ENCODE measurements at regions not wholly inside any gene's neighbourhood (a gene's known extent, or its start where the extent isn't known, plus 50 kb on each side); places are given as distances from the start of the nearest gene placed in this dataset.

DNA sequence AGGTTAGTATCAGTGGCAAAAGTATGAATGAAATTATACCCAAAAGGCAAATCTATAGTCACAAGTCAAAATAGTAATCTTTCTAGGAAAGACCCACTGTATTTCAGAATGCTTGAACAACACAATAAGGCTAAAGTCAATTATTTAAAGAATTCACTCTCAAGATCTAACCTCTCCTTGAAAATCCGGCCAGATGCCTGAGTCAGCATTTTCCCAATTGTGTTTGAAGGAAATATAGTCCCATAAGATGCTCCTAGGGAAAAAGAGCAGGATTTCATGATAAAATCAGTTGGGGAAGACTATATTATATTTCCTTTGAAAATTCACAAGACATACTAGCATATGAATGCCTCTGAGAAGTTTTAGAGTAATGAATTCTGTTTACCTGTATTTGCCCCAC, 1075.0 kb downstream of the GRM8 start:
- intact Hi-C loops (cut with DNase I, micrococcal nuclease): no loop called here
- Histone ChIP-seq H3K9me3 (peaks cover 16% of the 10 kb centered on the region), H3K36me3 (ENCODE audit: low read depth) (no peaks in the 10 kb centered on the region), H3K4me1 (ENCODE audit: low read depth) (no peaks in the 10 kb centered on the region), H3K4me3 (no peak overlapping the region)
- no peak for ATAC-seq
- TF ChIP-seq, protein P1, sequence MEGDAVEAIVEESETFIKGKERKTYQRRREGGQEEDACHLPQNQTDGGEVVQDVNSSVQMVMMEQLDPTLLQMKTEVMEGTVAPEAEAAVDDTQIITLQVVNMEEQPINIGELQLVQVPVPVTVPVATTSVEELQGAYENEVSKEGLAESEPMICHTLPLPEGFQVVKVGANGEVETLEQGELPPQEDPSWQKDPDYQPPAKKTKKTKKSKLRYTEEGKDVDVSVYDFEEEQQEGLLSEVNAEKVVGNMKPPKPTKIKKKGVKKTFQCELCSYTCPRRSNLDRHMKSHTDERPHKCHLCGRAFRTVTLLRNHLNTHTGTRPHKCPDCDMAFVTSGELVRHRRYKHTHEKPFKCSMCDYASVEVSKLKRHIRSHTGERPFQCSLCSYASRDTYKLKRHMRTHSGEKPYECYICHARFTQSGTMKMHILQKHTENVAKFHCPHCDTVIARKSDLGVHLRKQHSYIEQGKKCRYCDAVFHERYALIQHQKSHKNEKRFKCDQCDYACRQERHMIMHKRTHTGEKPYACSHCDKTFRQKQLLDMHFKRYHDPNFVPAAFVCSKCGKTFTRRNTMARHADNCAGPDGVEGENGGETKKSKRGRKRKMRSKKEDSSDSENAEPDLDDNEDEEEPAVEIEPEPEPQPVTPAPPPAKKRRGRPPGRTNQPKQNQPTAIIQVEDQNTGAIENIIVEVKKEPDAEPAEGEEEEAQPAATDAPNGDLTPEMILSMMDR (IDR thresholded peaks at IDR 0.05): no peak
- no peak for DNase-seq

DNA sequence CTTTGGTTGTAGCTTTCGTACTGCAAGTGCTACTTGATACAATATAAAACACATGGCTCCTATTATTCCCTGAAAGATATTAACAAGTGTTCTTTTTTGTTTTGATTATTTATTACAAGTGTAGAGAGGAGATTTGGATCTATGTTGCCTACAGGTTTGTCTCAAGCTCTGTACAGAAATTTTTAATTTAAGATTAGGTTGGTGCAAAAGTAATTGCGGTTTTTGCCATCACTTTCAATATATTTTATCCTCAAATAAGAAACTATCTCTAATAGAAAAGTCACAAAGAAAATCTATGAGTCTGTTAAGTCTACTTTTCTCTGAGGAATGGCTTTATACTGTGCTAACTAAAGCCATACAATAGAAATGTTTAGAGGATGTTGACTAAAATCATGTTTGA, 1086.1 kb downstream of the GRM8 start:
- TF ChIP-seq, protein P1 (IDR thresholded peaks at IDR 0.05): no peak
- peaks cover 7% of the 10 kb centered on the region for H3K9me3 ChIP-seq

DNA sequence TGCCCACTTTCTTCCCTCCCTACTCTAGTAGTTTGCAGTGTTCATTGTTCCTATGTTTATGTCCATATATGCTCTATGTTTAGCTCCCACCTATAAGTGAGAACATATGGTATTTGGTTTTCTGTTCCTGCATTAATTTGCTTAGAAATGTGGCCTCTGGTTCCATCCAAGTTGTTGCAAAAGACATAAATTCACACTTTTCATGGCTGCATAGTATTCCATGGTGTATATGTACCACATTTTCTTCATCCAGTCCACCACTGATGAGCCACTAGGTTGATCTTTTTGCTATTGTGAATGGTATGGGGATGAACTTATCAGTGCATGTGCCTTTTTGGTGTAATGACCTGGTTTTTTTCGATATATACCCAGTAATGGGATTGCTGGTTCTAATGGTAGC, 1089.1 kb downstream of the GRM8 start:
- H3K4me3 ChIP-seq: no peak overlapping the region
- intact Hi-C loops (cut with DNase I, micrococcal nuclease): no loop called here
- no peak for ATAC-seq
- no peaks in the 10 kb centered on the region for H3K4me1 ChIP-seq (ENCODE audit: low read depth)
- DNase-seq: no peak
- TF ChIP-seq, protein P1 (IDR thresholded peaks at IDR 0.05): no peak
- peaks cover 7% of the 10 kb centered on the region for H3K9me3 ChIP-seq
- no peaks in the 10 kb centered on the region for H3K36me3 ChIP-seq (ENCODE audit: low read depth)

More for the DNA sequence above, 1086.1 kb downstream of the GRM8 start:
- no peak for DNase-seq
- intact Hi-C loops (cut with DNase I, micrococcal nuclease): no loop called here
- Histone ChIP-seq H3K4me3 (no peak overlapping the region), H3K4me1 (ENCODE audit: low read depth) (no peaks in the 10 kb centered on the region), H3K36me3 (ENCODE audit: low read depth) (no peaks in the 10 kb centered on the region)
- no peak for ATAC-seq

DNA sequence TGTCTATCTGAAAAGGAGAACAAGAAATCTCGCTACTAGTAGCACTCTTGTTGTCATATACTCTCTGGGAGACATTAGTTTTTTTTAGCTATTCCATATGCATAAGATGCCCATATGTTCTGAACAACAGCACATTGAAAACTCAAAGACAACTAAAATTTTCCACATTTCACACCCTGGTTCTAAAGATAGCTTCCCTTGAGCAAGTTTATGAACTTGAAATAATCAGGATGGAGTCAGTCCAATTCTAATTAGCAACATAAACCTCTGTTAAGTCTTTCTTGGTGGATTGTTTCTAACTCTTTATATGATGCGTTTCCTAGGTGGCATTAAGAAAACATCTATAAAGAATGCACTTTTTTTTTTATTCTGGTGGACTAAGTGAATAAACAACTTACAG, 1095.3 kb downstream of the GRM8 start:
- intact Hi-C loops (cut with DNase I, micrococcal nuclease): no loop called here

DNA sequence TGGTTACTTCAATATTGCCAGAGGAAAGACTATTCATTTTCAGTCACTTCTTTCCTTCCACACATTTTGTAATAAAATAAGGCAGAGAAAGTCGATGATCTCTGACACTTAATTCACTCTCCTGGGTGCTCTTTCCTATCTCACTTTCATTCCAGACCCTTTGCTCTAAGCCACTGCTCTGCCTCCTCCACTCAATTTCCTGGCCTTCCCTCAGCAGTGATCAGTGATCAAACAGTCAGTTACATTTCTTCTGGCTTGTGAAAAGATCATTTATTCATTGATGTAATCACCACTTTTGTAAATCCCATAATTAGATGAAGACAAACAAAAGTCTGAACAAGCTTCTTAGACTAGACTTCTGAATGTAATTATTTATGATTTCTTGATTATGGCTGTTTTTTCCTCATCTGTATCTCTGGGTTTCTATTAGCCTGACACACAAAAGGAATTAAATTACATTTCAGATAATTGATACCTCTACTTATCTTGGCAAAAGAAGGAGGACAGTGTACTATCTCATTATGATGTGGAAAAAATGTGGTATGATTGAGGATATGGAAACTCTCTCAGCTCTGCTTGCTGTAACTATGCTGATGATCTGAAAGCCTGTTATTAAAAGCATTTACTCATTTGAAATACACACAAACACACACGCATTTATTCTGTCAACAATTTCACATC, 1102.3 kb downstream of the GRM8 start:
- TF ChIP-seq, protein P1 (IDR thresholded peaks at IDR 0.05): no peak
- Histone ChIP-seq H3K36me3 (ENCODE audit: low read depth) (no peaks in the 10 kb centered on the region), H3K4me1 (ENCODE audit: low read depth) (no peaks in the 10 kb centered on the region), H3K4me3 (no peak overlapping the region), H3K9me3 (no peaks in the 10 kb centered on the region)
- intact Hi-C loops (cut with DNase I, micrococcal nuclease): no loop called here
- ATAC-seq (no peak), DNase-seq (no peak)

More for the DNA sequence above, 1095.3 kb downstream of the GRM8 start:
- H3K4me1 ChIP-seq (ENCODE audit: low read depth): no peaks in the 10 kb centered on the region
- DNase-seq (no peak), ATAC-seq (no peak)
- no peaks in the 10 kb centered on the region for H3K36me3 ChIP-seq (ENCODE audit: low read depth)
- H3K4me3 ChIP-seq: no peak overlapping the region
- TF ChIP-seq, protein P1 (IDR thresholded peaks at IDR 0.05): no peak
- peaks cover 4% of the 10 kb centered on the region for H3K9me3 ChIP-seq

All from mucosa of descending colon (tissue), 3 donors.